HEK293T (cell line): ENCODE measurements at regions not wholly inside any gene's neighbourhood (a gene's known extent, or its start where the extent isn't known, plus 50 kb on each side); places are given as distances from the start of the nearest gene placed in this dataset.

Experiments used
- BHLHE40 ChIP-seq: fragments of 450-650 bp; IDR thresholded peaks from 2 replicates; pipeline ENCODE4 v1.6.1; 2016; ENCODE audit warnings: mild to moderate bottlenecking, moderate library complexity, borderline replicate concordance
- ELF4 ChIP-seq: fragments of 450-650 bp; IDR thresholded peaks from 2 replicates; pipeline ENCODE4 v1.6.1; 2017; ENCODE audit warnings: antibody characterized with exemption
- FOXA1 ChIP-seq: fragments of 450-650 bp; IDR thresholded peaks from 2 replicates; pipeline ENCODE4 v1.6.1; 2016; ENCODE audit warnings: mild to moderate bottlenecking
- FOXK2 ChIP-seq: fragments of 450-650 bp; IDR thresholded peaks from 2 replicates; pipeline ENCODE4 v1.6.1; 2016; ENCODE audit warnings: mild to moderate bottlenecking
- FOXM1 ChIP-seq: fragments of 450-650 bp; IDR thresholded peaks from 2 replicates; pipeline ENCODE4 v1.6.1; 2017; ENCODE audit warnings: mild to moderate bottlenecking, borderline replicate concordance
- HDGF ChIP-seq: fragments of 450-650 bp; IDR thresholded peaks from 2 replicates; pipeline ENCODE4 v1.6.1; 2017; ENCODE audit warnings: antibody characterized with exemption, borderline replicate concordance
- L3MBTL2 ChIP-seq: fragments of 450-650 bp; conservative IDR thresholded peaks from 2 replicates; pipeline ENCODE4 v1.6.1; 2016; ENCODE audit warnings: mild to moderate bottlenecking
- LEF1 ChIP-seq: fragments of 450-650 bp; IDR thresholded peaks from 2 replicates; pipeline ENCODE4 v1.6.1; 2017; ENCODE audit warnings: mild to moderate bottlenecking, borderline replicate concordance
- NFRKB ChIP-seq: fragments of 450-650 bp; IDR thresholded peaks from 2 replicates; pipeline ENCODE4 v1.6.1; 2016; ENCODE audit warnings: mild to moderate bottlenecking, moderate library complexity
- PKNOX1 ChIP-seq: fragments of 450-650 bp; IDR thresholded peaks from 2 replicates; pipeline ENCODE4 v1.6.1; 2016
- SP1 ChIP-seq: fragments of 450-650 bp; IDR thresholded peaks from 2 replicates; pipeline ENCODE4 v1.6.1; 2017
- SUZ12 ChIP-seq: fragments of 450-650 bp; IDR thresholded peaks from 2 replicates; pipeline ENCODE4 v1.6.1; 2016; ENCODE audit warnings: mild to moderate bottlenecking
- TARDBP ChIP-seq: fragments of 450-650 bp; IDR thresholded peaks from 2 replicates; pipeline ENCODE4 v1.6.1; 2016
- ZNF384 ChIP-seq: fragments of 450-650 bp; IDR thresholded peaks from 2 replicates; pipeline ENCODE4 v1.6.1; 2016

DNA sequence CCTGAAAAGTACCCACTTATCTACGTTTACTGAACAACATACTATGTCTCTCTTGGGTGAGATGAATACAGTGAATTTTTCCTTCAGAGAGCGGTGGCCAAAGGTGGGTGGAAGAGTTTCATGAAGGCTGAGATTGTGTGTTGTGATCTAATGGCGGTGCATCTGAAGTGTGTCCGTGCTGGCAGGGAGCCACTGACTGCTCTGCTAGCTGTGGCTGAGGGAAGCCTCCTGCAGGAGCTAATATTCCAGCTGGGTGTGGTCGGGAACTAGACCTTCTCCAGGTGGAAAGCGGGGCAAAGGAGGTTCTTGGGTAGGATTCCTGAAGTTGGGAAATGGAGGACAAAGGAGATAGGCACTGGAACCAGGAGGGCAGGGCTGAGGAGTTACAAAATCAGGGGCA, 69.2 kb upstream of the GRB10 start:
- TF ChIP-seq FOXA1 = no peak
- no peak for TF ChIP-seq SP1
- no peak for TF ChIP-seq FOXM1
- TF ChIP-seq PKNOX1 = no peak
- TF ChIP-seq TARDBP = no peak
- TF ChIP-seq NFRKB = no peak
- TF ChIP-seq SUZ12 = no peak
- no peak for TF ChIP-seq FOXK2
- no peak for TF ChIP-seq ELF4
- no peak for TF ChIP-seq L3MBTL2
- TF ChIP-seq ZNF384 = no peak
- TF ChIP-seq HDGF = no peak
- TF ChIP-seq BHLHE40 = no peak
- TF ChIP-seq LEF1 = no peak
